G401.6 (cell line): ENCODE measurements at regions not wholly inside any gene's neighbourhood (a gene's known extent, or its start where the extent isn't known, plus 50 kb on each side); places are given as distances from the start of the nearest gene placed in this dataset.

ENCODE experiments used
- FAIRE-seq: peaks from 2 replicates; lab custom pipeline; 2012; peaks lifted over from hg19 to GRCh38; lab: Jason Lieb, UNC

DNA sequence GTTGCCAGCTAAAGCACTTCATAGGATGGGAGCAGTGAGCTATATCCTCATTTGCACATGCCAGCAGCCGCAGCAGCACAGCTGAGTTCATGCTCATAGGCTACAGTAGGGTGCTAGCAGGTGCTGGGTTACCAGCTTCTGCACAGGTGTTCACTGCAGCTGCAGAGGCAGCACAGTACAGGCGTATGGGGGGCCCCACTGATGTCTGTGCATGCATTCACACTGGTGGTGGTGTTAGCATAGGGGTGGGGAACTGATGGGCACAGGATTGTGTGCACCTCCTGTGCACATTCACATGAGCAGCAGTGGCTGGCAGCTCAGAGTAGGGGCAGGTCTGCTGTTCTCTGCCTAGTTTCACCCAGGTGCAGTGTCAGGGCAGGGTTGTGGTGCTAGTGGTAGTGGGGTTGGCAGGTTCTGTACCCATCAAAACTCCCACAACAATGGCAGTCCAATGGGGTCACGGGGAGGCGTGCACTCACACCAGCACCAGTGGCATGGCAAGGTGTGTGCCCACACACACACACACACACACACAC is 58.9 kb upstream of the IRAK1BP1 start:
- FAIRE-seq: no peak

DNA sequence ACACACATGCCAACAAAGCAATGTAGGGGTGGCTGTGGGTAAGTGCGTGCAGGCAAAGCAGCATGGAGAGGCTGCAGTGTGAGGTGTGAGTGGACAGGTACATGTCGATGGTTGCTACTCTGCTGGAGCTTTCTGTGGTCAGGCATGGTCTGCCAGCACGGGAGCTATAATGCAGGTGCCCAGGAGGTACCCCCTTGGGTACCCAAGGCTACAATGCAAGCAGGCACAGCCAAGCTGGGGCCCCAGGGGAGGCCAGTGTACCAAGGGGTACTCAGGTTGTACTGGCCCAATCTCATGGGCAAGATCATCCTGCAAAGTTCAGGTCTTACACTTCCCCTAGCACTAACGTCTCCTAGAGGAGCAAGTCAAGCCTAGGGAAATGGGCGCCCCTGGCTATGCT is 58.4 kb upstream of the IRAK1BP1 start:
- no peak for FAIRE-seq

DNA sequence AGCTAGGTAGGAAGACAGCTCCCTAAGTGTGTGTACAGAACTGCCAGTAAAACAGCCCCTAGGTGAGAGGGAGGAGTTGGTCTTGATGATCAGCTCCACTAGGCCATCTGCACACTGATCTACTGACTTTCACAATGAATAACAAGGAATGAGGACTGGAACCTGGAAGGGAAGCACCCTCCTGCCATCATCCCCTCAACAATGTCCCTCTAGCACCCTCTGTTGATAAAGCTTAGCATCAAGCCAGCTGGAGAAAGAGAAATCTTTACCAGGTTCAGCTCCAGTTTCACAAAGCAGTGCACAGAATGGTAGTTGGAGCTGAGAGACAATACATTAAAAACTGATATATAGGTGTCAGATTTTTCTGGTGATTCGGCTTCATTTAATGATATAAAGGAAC is 57.2 kb upstream of the IRAK1BP1 start:
- no peak for FAIRE-seq

DNA sequence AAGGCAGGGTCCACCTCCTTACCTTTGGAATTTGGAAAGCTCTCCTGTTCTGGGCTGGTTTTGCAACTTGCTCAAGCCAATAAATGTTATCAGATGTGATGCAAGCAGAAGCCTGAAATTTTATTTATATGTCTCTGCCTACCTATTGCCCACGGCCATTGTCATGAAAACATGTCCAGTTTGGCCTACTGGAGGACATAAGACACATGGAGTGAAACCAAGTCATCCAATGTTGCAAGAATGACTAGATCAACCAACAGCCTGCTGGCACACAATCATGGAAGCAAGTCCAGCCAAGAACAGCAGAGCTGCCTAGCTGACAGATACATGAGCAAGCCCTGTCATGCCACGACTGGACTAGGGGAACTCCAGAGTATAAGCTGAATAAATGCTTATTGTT is 56.7 kb upstream of the IRAK1BP1 start:
- no peak for FAIRE-seq
